SH-SY5Y (cell line): ENCODE measurements at regions not wholly inside any gene's neighbourhood (a gene's known extent, or its start where the extent isn't known, plus 50 kb on each side); places are given as distances from the start of the nearest gene placed in this dataset.

ENCODE experiments used
- GATA2 ChIP-seq: IDR thresholded peaks from 2 replicates; pipeline ENCODE4 v1.6.1; 2011; ENCODE audit warnings: mild to moderate bottlenecking, low read depth, low read length
- GATA3 ChIP-seq: IDR thresholded peaks from 2 replicates; pipeline ENCODE4 v1.6.1; 2011; ENCODE audit warnings: low read depth, mild to moderate bottlenecking, low read length, moderate library complexity

- no peak for TF ChIP-seq GATA2
- no peak for TF ChIP-seq GATA3
Measured at GRCh38 chr10:29881811-29882210, 177.6 kb downstream of the JCAD start.
